NCI-H1092 (cell line): ENCODE measurements at regions not wholly inside any gene's neighbourhood (a gene's known extent, or its start where the extent isn't known, plus 50 kb on each side); places are given as distances from the start of the nearest gene placed in this dataset.
"Not testable (repeated sequence)": the region's sequence is repeated elsewhere in the genome, so short reads cannot be mapped to it uniquely, and the experiment has no call there.

ENCODE experiments used
- DNase-seq: peaks from one replicate; lab custom pipeline; 2025; lab: John Stamatoyannopoulos, UW

- no peak for DNase-seq
These were observed 223.1 kb upstream of the PTPRD start for GRCh38 chr9:10835791-10836463.

GRCh38 chr9:10843151-10843550, 230.3 kb upstream of the PTPRD start:
- no peak for DNase-seq

- DNase-seq: peak; percentile 50
These were observed 243.0 kb upstream of the PTPRD start for GRCh38 chr9:10855847-10856246.

- DNase-seq: no peak
These were observed 246.0 kb upstream of the PTPRD start for GRCh38 chr9:10858817-10859216.

- DNase-seq: no peak
These were observed 250.7 kb upstream of the PTPRD start for GRCh38 chr9:10863476-10863875.

GRCh38 chr9:10867194-10867593, 254.4 kb upstream of the PTPRD start:
- DNase-seq: no peak

- DNase-seq: no peak
These were observed 256.9 kb upstream of the PTPRD start for GRCh38 chr9:10869687-10870086.

- DNase-seq: no peak
These were observed 261.2 kb upstream of the PTPRD start for GRCh38 chr9:10873999-10874398.

GRCh38 chr9:10875752-10876151, 262.9 kb upstream of the PTPRD start:
- no peak for DNase-seq

GRCh38 chr9:10876333-10876732, 263.5 kb upstream of the PTPRD start:
- no peak for DNase-seq

- not testable (repeated sequence) for DNase-seq
These were observed 277.5 kb upstream of the PTPRD start for GRCh38 chr9:10890266-10890665.

- no peak for DNase-seq
These were observed 286.7 kb upstream of the PTPRD start for GRCh38 chr9:10899509-10899908.

- DNase-seq: no peak
These were observed 291.2 kb upstream of the PTPRD start for GRCh38 chr9:10903969-10904368.

- no peak for DNase-seq
These were observed 298.0 kb upstream of the PTPRD start for GRCh38 chr9:10910779-10911178.

GRCh38 chr9:10911373-10911772, 298.6 kb upstream of the PTPRD start:
- no peak for DNase-seq

- no peak for DNase-seq
These were observed 304.2 kb upstream of the PTPRD start for GRCh38 chr9:10917001-10917400.

GRCh38 chr9:10921671-10922070, 308.9 kb upstream of the PTPRD start:
- no peak for DNase-seq

- DNase-seq: no peak
These were observed 313.1 kb upstream of the PTPRD start for GRCh38 chr9:10925896-10926295.

- DNase-seq: no peak
These were observed 315.6 kb upstream of the PTPRD start for GRCh38 chr9:10928372-10928771.

GRCh38 chr9:10930081-10930480, 317.3 kb upstream of the PTPRD start:
- DNase-seq: no peak

- no peak for DNase-seq
These were observed 334.0 kb upstream of the PTPRD start for GRCh38 chr9:10946676-10947410.

GRCh38 chr9:10957878-10958277, 345.1 kb upstream of the PTPRD start:
- no peak for DNase-seq

- DNase-seq: no peak
These were observed 349.1 kb upstream of the PTPRD start for GRCh38 chr9:10961883-10962282.

- no peak for DNase-seq
These were observed 370.4 kb upstream of the PTPRD start for GRCh38 chr9:10983251-10983650.
